Osteocyte (in vitro differentiated cells): ENCODE measurements at regions not wholly inside any gene's neighbourhood (a gene's known extent, or its start where the extent isn't known, plus 50 kb on each side); places are given as distances from the start of the nearest gene placed in this dataset.

ENCODE experiments used
- DNase-seq: peaks from one replicate; pipeline ENCODE4 v3.0.0; 2021; ENCODE audit warnings: mixed read lengths; ENCODE audit not compliant: unreplicated experiment; ENCODE audit errors: extremely low spot score
- H3K27ac Mint-ChIP-seq: one replicate; pipeline ENCODE4 v1.8.0; 2021; ENCODE audit warnings: mild to moderate bottlenecking, mixed read lengths; ENCODE audit not compliant: unreplicated experiment
- H3K27me3 Mint-ChIP-seq: one replicate; pipeline ENCODE4 v1.8.0; 2021; ENCODE audit warnings: mixed read lengths; ENCODE audit not compliant: unreplicated experiment
- H3K36me3 Mint-ChIP-seq: one replicate; pipeline ENCODE4 v1.8.0; 2021; ENCODE audit warnings: mixed read lengths; ENCODE audit not compliant: unreplicated experiment
- H3K4me1 Mint-ChIP-seq: one replicate; pipeline ENCODE4 v1.8.0; 2021; ENCODE audit warnings: mixed read lengths; ENCODE audit not compliant: unreplicated experiment
- H3K4me3 Mint-ChIP-seq: one replicate; pipeline ENCODE4 v1.8.0; 2021; ENCODE audit warnings: mild to moderate bottlenecking, moderate library complexity, mixed read lengths; ENCODE audit not compliant: unreplicated experiment
- H3K9me3 Mint-ChIP-seq: one replicate; pipeline ENCODE4 v1.8.0; 2021; ENCODE audit warnings: mixed read lengths; ENCODE audit not compliant: unreplicated experiment
- CTCF ChIP-seq: fragments of 200-600 bp; sonication (generic); IDR thresholded peaks from 2 replicates; pipeline ENCODE4 v1.5.0; 2021; ENCODE audit warnings: antibody characterized with exemption, mild to moderate bottlenecking, moderate library complexity

GRCh38 chr10:14450041-14450491 lies 119.3 kb upstream of the FRMD4A start:
- peaks cover 35% of the 10 kb centered on the region for H3K4me1 Mint-ChIP-seq
- H3K27ac Mint-ChIP-seq = peak overlapping the region; percentile 47
- TF ChIP-seq CTCF = no peak
- no peaks in the 10 kb centered on the region for H3K36me3 Mint-ChIP-seq
- no peak overlapping the region for H3K4me3 Mint-ChIP-seq
- peaks cover 9% of the 10 kb centered on the region for H3K9me3 Mint-ChIP-seq
- DNase-seq = no peak
- H3K27me3 Mint-ChIP-seq = no peaks in the 10 kb centered on the region

DNA sequence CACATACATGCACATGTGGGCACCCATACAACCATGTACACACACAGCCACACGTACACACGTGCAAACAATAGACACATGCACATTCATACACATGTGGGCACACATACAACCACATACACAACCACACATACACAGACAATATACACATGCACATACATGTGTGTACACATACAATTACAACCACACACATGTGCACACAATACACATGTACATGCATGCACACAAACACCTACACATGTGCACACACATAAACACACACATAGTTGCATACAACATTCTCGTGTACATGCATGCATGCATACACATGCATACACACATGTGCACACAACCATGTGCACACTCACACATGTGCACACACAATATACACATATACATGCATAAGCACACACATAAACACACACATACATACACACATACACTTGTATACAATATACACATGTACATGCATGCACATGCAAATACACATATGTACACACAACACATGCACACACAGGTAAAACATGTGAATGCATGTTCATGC lies 118.6 kb upstream of the FRMD4A start:
- Mint-ChIP-seq H3K27me3 (no peaks in the 10 kb centered on the region), H3K4me1 (peaks cover 39% of the 10 kb centered on the region), H3K27ac (no peak overlapping the region), H3K9me3 (peaks cover 9% of the 10 kb centered on the region), H3K4me3 (peak overlapping the region; percentile 29), H3K36me3 (no peaks in the 10 kb centered on the region)
- DNase-seq = no peak
- no peak for TF ChIP-seq CTCF

DNA sequence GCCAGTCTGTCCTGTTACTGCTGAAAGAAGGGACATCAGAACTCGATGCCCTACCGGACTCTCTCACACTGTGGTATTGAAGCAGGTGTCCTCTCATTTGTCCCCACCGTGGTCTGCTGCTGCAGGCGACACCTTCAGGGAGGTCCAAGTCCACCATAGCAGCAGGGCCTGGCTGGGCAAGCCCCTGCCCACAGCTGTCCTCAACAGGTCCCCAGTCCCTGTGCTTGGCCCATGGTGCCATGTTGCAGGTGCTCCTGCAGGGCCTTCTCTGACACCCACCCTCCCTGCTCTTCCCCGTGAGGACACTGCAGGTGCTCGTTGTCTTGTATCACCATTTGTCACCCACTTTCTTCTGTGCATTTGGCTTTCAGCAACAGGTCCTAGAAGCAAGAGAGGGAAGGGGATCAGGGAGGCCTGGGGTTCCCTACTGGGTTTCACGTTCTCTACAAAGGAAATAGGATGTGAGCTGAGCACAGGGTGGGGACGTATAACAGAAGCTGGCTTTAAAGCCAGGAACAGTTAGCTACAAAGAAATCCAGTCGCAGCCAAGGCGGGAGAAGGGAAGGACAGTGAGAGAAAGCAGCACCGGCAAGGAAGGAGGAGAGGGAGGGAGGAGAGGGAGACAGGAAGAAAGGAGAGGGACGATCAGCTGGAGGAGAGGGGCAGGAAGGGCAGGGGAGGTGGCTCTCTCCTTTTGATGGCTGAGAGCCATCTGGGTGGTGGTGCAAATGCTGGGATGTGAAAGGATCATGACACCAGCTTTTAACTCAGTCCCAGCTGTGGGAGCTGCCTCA lies 117.7 kb upstream of the FRMD4A start:
- H3K9me3 Mint-ChIP-seq = peaks cover 9% of the 10 kb centered on the region
- no peaks in the 10 kb centered on the region for H3K27me3 Mint-ChIP-seq
- TF ChIP-seq CTCF = no peak
- no peak for DNase-seq
- no peak overlapping the region for H3K4me3 Mint-ChIP-seq
- H3K27ac Mint-ChIP-seq = peak overlapping the region; percentile 71
- peaks cover 39% of the 10 kb centered on the region for H3K4me1 Mint-ChIP-seq
- H3K36me3 Mint-ChIP-seq = no peaks in the 10 kb centered on the region

DNA sequence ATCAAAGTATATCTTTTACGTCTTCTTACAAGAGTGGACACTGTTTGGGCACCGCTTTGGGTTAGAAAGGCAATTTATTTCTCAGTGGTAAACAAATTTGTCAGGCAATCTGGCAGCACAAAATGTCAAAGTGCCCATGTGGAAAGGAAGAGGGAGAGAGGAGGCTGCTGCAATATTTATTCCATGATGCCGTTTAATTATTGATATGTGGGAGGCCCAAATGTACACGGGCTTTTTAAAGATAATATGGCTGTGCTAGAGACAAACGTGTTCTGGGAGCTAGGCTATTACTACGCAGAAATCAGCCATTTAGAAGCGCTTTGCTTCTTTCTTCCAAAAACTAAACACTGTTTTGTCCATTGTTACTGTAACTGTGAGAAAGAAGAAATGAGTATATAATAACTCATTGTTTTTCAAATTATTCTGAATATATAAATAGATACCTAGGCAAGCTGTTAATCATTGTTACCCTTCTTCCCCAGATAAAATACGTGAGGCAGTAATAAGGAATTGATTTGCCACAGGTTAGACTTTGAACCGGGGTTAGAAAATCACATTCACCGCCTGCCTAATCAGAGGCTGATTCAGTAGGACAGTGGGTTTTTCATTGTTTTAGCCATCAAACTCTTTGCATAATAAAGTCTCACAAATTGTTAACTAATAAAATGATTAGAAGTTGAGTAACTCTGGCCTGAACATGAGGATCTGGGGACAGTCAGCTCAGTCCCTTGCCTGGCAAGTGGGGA lies 116.5 kb upstream of the FRMD4A start:
- TF ChIP-seq CTCF = no peak
- DNase-seq = no peak
- no peak overlapping the region for H3K4me3 Mint-ChIP-seq
- H3K9me3 Mint-ChIP-seq = peaks cover 9% of the 10 kb centered on the region
- no peaks in the 10 kb centered on the region for H3K36me3 Mint-ChIP-seq
- H3K4me1 Mint-ChIP-seq = peaks cover 39% of the 10 kb centered on the region
- no peaks in the 10 kb centered on the region for H3K27me3 Mint-ChIP-seq
- H3K27ac Mint-ChIP-seq = no peak overlapping the region
